Naive thymus-derived CD4-positive, alpha-beta T cell (primary cell): ENCODE measurements at regions not wholly inside any gene's neighbourhood (a gene's known extent, or its start where the extent isn't known, plus 50 kb on each side); places are given as distances from the start of the nearest gene placed in this dataset.
A peak's percentile ranks its signal among the peaks of the same experiment; 100 is the strongest.

ENCODE experiments used
- ATAC-seq: fragments of 150-1000 bp; cut with Tn5 transposase; 2 replicates; pipeline ENCODE4 v1.10.0; 2021; ENCODE audit warnings: mild to moderate bottlenecking, moderate library complexity
- CTCF ChIA-PET: fragments of 350-600 bp; sonication (Branson Sonifier 250); formaldehyde crosslinking; loops from one replicate; lab custom pipeline; 2021; ENCODE audit warnings: antibody characterized with exemption; lab: Charles Lee
- POLR2A ChIA-PET: fragments of 350-600 bp; sonication (Branson Sonifier 250); formaldehyde crosslinking; loops from one replicate; lab custom pipeline; 2021; ENCODE audit warnings: antibody characterized with exemption, inconsistent platforms; lab: Charles Lee
- DNase-seq, 9 donors: peaks; one replicate each; pipeline versions ENCODE4 v3.0.0 to v3.0.0-alpha.2; 2020 to 2022; ENCODE audit warnings: mixed read lengths in 1 of 9
- H3K27ac ChIP-seq: one replicate; pipeline ENCODE4 v1.7.0; 2013; ENCODE audit warnings: mild to moderate bottlenecking, low read depth, low read length, moderate library complexity
- H3K27me3 ChIP-seq, 2 donors: one replicate each; pipeline ENCODE4 v1.7.0; 2013; ENCODE audit warnings: low read length in 2 of 2, mild to moderate bottlenecking in 2 of 2, moderate library complexity in 2 of 2; ENCODE audit not compliant: control insufficient read depth in 2 of 2, insufficient read depth in 2 of 2
- H3K36me3 ChIP-seq, 3 experiments: 1 replicate in 2 of 3; 2 replicates in 1 of 3; pipeline ENCODE4 v1.7.0; 2013; ENCODE audit warnings: low read length in 3 of 3, mild to moderate bottlenecking in 3 of 3, moderate library complexity in 1 of 3; ENCODE audit not compliant: insufficient read depth in 3 of 3, control insufficient read depth in 2 of 3
- H3K4me1 ChIP-seq, 2 donors: one replicate each; pipeline ENCODE4 v1.7.0; 2013; ENCODE audit warnings: low read length in 2 of 2, mild to moderate bottlenecking in 2 of 2, moderate library complexity in 1 of 2; ENCODE audit not compliant: control insufficient read depth in 2 of 2, insufficient read depth in 2 of 2
- H3K4me3 ChIP-seq: 2 replicates; pipeline ENCODE4 v1.7.0; 2013; ENCODE audit warnings: mild to moderate bottlenecking, low read length
- H3K9me3 ChIP-seq, 3 experiments: 1 replicate in 2 of 3; 2 replicates in 1 of 3; pipeline ENCODE4 v1.7.0; 2013; ENCODE audit warnings: low read length in 3 of 3; ENCODE audit not compliant: control insufficient read depth in 2 of 3
- H3K27ac Mint-ChIP-seq, 9 donors: one replicate each; pipeline ENCODE4 v1.8.0; 2020 to 2022; ENCODE audit warnings: mixed read lengths in 9 of 9, mild to moderate bottlenecking in 8 of 9, moderate library complexity in 5 of 9, inconsistent platforms in 2 of 9
- H3K27me3 Mint-ChIP-seq, 5 donors: one replicate each; pipeline ENCODE4 v1.8.0; 2021 to 2022; ENCODE audit warnings: mixed read lengths in 5 of 5, mild to moderate bottlenecking in 1 of 5
- H3K36me3 Mint-ChIP-seq, 5 donors: one replicate each; pipeline ENCODE4 v1.8.0; 2020 to 2022; ENCODE audit warnings: mixed read lengths in 5 of 5, mild to moderate bottlenecking in 3 of 5, inconsistent platforms in 1 of 5
- H3K4me1 Mint-ChIP-seq, 7 donors: one replicate each; pipeline ENCODE4 v1.8.0; 2020 to 2022; ENCODE audit warnings: mixed read lengths in 7 of 7, mild to moderate bottlenecking in 3 of 7, inconsistent platforms in 1 of 7
- H3K4me3 Mint-ChIP-seq, 10 donors: one replicate each; pipeline ENCODE4 v1.8.0; 2020 to 2022; ENCODE audit warnings: mild to moderate bottlenecking in 10 of 10, mixed read lengths in 10 of 10, moderate library complexity in 6 of 10, inconsistent platforms in 2 of 10
- H3K9me3 Mint-ChIP-seq, 11 donors: one replicate each; pipeline ENCODE4 v1.8.0; 2020 to 2022; ENCODE audit warnings: mixed read lengths in 11 of 11, mild to moderate bottlenecking in 4 of 11, inconsistent platforms in 1 of 11, moderate library complexity in 1 of 11
- intact Hi-C, 2 donors: fragments of 100-400 bp; cut with micrococcal nuclease; formaldehyde crosslinking; loops; one replicate each; pipeline ENCODE4 v1.15.1; 2023

DNA sequence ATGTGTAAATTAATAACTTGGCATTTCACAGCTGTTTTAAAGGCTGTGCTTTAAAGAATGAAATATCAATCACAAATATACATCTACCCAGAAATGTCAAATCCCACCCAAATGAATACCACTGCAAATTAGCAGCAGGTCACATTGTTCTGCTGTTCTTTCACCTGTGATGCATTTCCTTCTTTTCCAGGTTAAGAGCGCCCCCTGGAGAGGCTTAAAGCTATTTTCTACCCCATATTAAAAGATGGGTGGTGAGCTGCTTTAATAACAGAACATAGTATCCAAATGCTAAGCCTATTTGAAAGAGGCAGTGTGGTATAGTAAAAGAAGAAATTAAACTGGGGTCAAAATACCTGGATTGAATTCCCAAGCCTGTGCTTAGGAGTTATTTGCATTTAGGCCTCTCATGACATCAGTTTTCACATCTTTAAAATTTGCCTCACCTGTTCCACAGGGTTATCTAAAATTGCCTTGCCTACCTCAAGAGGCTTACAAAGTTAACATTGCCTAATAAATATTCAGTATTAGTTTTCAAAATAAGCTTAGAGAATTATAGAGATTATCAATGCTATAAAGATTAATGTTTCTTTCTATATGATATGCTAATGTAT is 396.9 kb upstream of the SLITRK5 start:
- POLR2A ChIA-PET, result no interaction called here
- CTCF ChIA-PET, result no interaction called here
- ATAC-seq, result no peak
- Histone ChIP-seq H3K27me3 (no peaks in the 10 kb centered on the region), H3K4me3 (no peak overlapping the region), H3K27ac (no peak overlapping the region), H3K4me1 (no peaks in the 10 kb centered on the region), H3K9me3 (no peaks in the 10 kb centered on the region), H3K36me3 (no peaks in the 10 kb centered on the region)
- intact Hi-C loops, result no loop called here
- peaks cover 0 to 5% (median 0%) of the 10 kb centered on the region in 11 donors for H3K9me3 Mint-ChIP-seq
- H3K4me3 Mint-ChIP-seq, result no peak overlapping the region
- no peaks in the 10 kb centered on the region for H3K27me3 Mint-ChIP-seq
- H3K27ac Mint-ChIP-seq, result no peak overlapping the region
- DNase-seq, result peak in 1 of 9 donors; percentile 9
- no peaks in the 10 kb centered on the region for H3K4me1 Mint-ChIP-seq
- H3K36me3 Mint-ChIP-seq, result no peaks in the 10 kb centered on the region

DNA sequence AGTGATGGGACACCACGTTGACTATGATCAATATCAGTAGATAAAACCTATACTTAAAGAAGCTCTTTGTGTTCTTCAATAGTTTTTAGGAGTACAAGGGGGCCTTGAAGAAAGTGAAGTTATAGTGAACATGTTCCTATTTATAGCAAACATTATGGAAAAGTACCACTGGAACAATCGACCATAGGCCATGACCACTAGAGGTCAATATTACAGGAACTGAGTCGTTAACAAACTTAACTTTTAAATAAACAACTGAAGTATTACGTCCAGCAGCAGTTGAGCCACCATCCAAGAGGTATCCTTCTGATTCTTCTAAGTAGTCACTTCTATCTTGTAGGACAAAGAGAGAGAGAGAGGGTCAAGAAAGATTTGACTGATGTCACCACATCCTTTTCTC is 391.0 kb upstream of the SLITRK5 start:
- Mint-ChIP-seq H3K4me3 (no peak overlapping the region), H3K9me3 (peaks cover 0 to 5% (median 0%) of the 10 kb centered on the region in 11 donors), H3K27me3 (no peaks in the 10 kb centered on the region), H3K36me3 (no peaks in the 10 kb centered on the region), H3K27ac (no peak overlapping the region), H3K4me1 (no peaks in the 10 kb centered on the region)
- no peak for ATAC-seq
- Histone ChIP-seq H3K36me3 (no peaks in the 10 kb centered on the region), H3K4me1 (no peaks in the 10 kb centered on the region), H3K27me3 (no peaks in the 10 kb centered on the region), H3K4me3 (no peak overlapping the region), H3K27ac (no peak overlapping the region), H3K9me3 (no peaks in the 10 kb centered on the region)
- CTCF ChIA-PET, result no interaction called here
- intact Hi-C loops, result no loop called here
- no peak for DNase-seq
- POLR2A ChIA-PET, result no interaction called here

DNA sequence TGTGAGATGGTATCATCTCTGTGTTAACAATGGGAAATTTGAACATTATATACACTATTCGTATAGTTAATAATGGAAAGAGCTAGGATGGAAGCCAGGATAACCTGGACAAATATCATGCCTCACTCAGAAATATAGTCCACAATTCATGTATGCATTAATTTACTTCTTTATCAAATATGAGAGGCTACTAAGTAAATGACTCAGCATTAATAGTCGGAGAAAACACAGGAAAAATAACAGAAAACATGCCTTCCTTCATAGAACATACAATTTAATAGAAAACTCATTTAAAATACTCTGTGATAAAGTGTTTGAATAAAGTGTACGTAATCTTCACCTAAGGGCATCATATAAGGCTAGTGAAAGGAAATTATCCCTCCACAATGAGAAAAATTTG is 383.4 kb upstream of the SLITRK5 start:
- H3K4me3 Mint-ChIP-seq, result no peak overlapping the region
- H3K9me3 Mint-ChIP-seq, result peaks cover 0 to 16% (median 4%) of the 10 kb centered on the region in 11 donors
- H3K4me3 ChIP-seq, result no peak overlapping the region
- H3K36me3 Mint-ChIP-seq, result no peaks in the 10 kb centered on the region
- no peaks in the 10 kb centered on the region for H3K36me3 ChIP-seq
- H3K27ac Mint-ChIP-seq, result no peak overlapping the region
- no peaks in the 10 kb centered on the region for H3K27me3 Mint-ChIP-seq
- no peaks in the 10 kb centered on the region for H3K9me3 ChIP-seq
- ATAC-seq (no peak), DNase-seq (no peak)
- H3K4me1 ChIP-seq, result no peaks in the 10 kb centered on the region
- ChIA-PET CTCF (no interaction called here), POLR2A (no interaction called here)
- H3K27ac ChIP-seq, result no peak overlapping the region
- intact Hi-C loops, result no loop called here
- H3K4me1 Mint-ChIP-seq, result no peaks in the 10 kb centered on the region
- no peaks in the 10 kb centered on the region for H3K27me3 ChIP-seq

DNA sequence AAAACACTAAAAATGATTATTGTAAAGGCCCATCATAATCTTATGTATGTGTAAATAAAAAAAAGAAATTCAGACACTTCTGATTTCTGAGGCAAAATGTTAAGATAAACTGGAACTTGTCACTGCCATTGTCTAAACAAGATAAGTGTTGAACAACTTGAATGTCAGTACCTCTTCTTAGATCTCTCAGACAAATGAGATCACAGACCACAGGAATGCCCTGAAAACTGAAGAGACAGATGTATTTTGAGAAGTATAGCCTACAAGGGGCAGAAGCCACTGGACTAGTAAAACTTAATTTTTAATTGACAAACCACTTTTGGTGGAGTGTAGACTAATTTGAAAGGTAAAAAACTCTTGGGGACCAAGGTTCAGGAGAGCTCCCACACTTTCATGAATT is 375.5 kb upstream of the SLITRK5 start:
- intact Hi-C loops, result no loop called here
- ATAC-seq (no peak), DNase-seq (no peak)
- Histone ChIP-seq H3K9me3 (no peaks in the 10 kb centered on the region), H3K27me3 (no peaks in the 10 kb centered on the region), H3K27ac (no peak overlapping the region), H3K4me1 (no peaks in the 10 kb centered on the region), H3K4me3 (no peak overlapping the region), H3K36me3 (no peaks in the 10 kb centered on the region)
- Mint-ChIP-seq H3K9me3 (peaks cover 0 to 14% (median 3%) of the 10 kb centered on the region in 11 donors), H3K27me3 (no peaks in the 10 kb centered on the region), H3K4me1 (no peaks in the 10 kb centered on the region), H3K36me3 (no peaks in the 10 kb centered on the region), H3K27ac (no peak overlapping the region), H3K4me3 (no peak overlapping the region)
- ChIA-PET CTCF (no interaction called here), POLR2A (no interaction called here)

DNA sequence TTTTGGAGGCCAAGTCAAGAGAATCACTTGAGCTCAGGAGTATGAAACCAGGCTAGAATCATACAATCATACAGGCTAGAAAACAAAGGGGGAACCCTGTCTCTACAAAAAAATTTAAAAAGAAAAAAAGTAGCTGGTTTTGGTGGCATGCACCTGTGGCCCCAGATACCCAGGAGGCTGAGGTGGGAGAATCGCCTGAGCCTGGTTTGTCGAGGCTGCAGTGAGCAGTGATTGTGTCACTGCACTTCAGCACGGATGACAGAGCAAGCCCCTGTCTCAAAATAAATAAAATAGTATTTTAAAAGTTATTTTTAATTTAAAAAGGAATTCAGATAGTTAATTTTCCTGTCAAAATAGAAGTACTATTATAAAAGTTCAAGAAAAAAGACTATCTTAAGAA is 369.1 kb upstream of the SLITRK5 start:
- DNase-seq, result no peak
- Histone ChIP-seq H3K4me1 (no peaks in the 10 kb centered on the region), H3K27ac (no peak overlapping the region), H3K9me3 (no peaks in the 10 kb centered on the region), H3K36me3 (no peaks in the 10 kb centered on the region), H3K4me3 (no peak overlapping the region), H3K27me3 (no peaks in the 10 kb centered on the region)
- ChIA-PET CTCF (no interaction called here), POLR2A (no interaction called here)
- Mint-ChIP-seq H3K27ac (no peak overlapping the region), H3K4me1 (no peaks in the 10 kb centered on the region), H3K9me3 (peaks cover 0 to 18% (median 7%) of the 10 kb centered on the region in 11 donors), H3K36me3 (peaks cover 0 to 4% (median 0%) of the 10 kb centered on the region in 5 donors), H3K27me3 (no peaks in the 10 kb centered on the region), H3K4me3 (no peak overlapping the region)
- ATAC-seq, result no peak
- intact Hi-C loops, result no loop called here

DNA sequence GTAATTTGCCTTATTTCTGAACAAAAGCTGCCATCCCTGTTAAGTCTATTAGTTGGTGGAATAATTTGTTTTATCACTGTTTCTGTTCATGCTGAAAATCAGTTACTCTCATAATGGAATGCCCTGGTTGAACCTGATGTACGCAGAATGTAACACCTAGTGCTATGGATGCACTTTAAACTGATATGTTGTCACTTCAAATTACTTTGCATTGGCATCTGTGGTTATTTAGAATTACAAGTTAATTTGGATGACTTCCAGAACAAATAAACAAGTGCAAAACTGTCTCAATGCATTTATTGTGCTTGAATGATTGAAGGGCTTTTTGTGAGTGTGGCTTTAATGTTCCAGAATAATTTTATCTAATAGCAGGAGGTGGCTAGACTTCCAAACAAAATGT is 368.2 kb upstream of the SLITRK5 start:
- Histone ChIP-seq H3K4me3 (no peak overlapping the region), H3K36me3 (no peaks in the 10 kb centered on the region), H3K9me3 (no peaks in the 10 kb centered on the region), H3K27me3 (no peaks in the 10 kb centered on the region), H3K4me1 (no peaks in the 10 kb centered on the region), H3K27ac (no peak overlapping the region)
- Mint-ChIP-seq H3K27ac (no peak overlapping the region), H3K9me3 (peaks cover 0 to 18% (median 7%) of the 10 kb centered on the region in 11 donors), H3K4me1 (no peaks in the 10 kb centered on the region), H3K36me3 (peaks cover 0 to 4% (median 0%) of the 10 kb centered on the region in 5 donors), H3K4me3 (no peak overlapping the region), H3K27me3 (no peaks in the 10 kb centered on the region)
- DNase-seq (no peak), ATAC-seq (no peak)
- POLR2A ChIA-PET, result no interaction called here
- intact Hi-C loops, result no loop called here
- CTCF ChIA-PET, result no interaction called here

DNA sequence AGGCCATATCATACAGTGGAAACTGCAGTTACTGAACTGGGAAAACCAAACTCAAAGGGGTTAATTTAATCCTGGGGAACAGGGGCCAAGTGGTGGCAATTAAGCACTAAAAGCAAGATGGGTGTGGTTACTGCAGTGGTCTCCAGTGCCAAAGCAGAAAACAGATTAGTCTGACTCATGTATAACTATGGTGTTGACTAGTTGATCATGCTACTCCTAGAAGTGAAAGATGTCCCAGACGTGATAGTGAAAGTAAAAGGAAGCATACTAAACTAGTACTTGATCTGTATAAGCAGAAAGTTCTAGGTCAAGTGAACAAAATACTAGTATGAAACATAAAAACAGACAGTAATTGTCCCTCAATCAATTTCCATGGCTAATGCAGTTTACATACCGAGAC is 360.0 kb upstream of the SLITRK5 start:
- intact Hi-C loops, result no loop called here
- peaks cover 0 to 11% (median 5%) of the 10 kb centered on the region in 11 donors for H3K9me3 Mint-ChIP-seq
- no peak overlapping the region for H3K4me3 ChIP-seq
- POLR2A ChIA-PET, result interaction anchor here (0.7 kb wide), 1 partner anchor 56 kb away, joined by 4 read pairs; no protein-coding TSS in a partner anchor
- H3K4me1 ChIP-seq, result no peaks in the 10 kb centered on the region
- DNase-seq (no peak), ATAC-seq (no peak)
- no peaks in the 10 kb centered on the region for H3K27me3 Mint-ChIP-seq
- H3K4me3 Mint-ChIP-seq, result no peak overlapping the region
- H3K36me3 Mint-ChIP-seq, result no peaks in the 10 kb centered on the region
- H3K27ac ChIP-seq, result no peak overlapping the region
- no peaks in the 10 kb centered on the region for H3K36me3 ChIP-seq
- CTCF ChIA-PET, result no interaction called here
- no peaks in the 10 kb centered on the region for H3K27me3 ChIP-seq
- no peaks in the 10 kb centered on the region for H3K4me1 Mint-ChIP-seq
- no peak overlapping the region for H3K27ac Mint-ChIP-seq
- no peaks in the 10 kb centered on the region for H3K9me3 ChIP-seq
